DOHH2 (cell line): ENCODE measurements at regions not wholly inside any gene's neighbourhood (a gene's known extent, or its start where the extent isn't known, plus 50 kb on each side); places are given as distances from the start of the nearest gene placed in this dataset.

Experiments used
- EZH2phosphoT487 ChIP-seq: fragments of 200-600 bp; sonication (generic); IDR thresholded peaks from 2 replicates; pipeline ENCODE4 v1.6.1; 2017; ENCODE audit warnings: borderline replicate concordance, mild to moderate bottlenecking, antibody characterized with exemption, low read length, moderate library complexity, mixed read lengths
- TF ChIP-seq, protein P1 (sequence below): fragments of 200-600 bp; sonication (generic); IDR thresholded peaks from one replicate; pipeline ENCODE4 v1.5.1; 2014; ENCODE audit warnings: antibody characterized with exemption, mild to moderate bottlenecking, low read depth, low read length; ENCODE audit not compliant: poor library complexity, severe bottlenecking

DNA sequence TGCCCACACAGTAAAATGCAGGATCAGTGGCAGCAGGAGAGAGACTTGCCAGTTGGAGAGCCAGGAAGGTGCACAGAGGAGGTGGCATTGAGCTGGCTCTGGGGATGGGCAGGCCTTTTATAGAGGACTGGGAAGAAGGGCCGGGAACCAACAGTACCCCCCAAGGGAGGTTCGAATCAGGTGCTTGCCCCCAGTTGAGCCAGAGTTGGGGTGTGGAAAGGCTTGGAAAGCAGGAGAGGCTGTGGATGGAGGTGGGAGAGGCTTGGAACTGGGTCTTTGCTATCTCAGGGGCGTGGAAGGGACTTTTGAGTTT is 107.6 kb downstream of the KLF13 start:
- TF ChIP-seq, protein P1, sequence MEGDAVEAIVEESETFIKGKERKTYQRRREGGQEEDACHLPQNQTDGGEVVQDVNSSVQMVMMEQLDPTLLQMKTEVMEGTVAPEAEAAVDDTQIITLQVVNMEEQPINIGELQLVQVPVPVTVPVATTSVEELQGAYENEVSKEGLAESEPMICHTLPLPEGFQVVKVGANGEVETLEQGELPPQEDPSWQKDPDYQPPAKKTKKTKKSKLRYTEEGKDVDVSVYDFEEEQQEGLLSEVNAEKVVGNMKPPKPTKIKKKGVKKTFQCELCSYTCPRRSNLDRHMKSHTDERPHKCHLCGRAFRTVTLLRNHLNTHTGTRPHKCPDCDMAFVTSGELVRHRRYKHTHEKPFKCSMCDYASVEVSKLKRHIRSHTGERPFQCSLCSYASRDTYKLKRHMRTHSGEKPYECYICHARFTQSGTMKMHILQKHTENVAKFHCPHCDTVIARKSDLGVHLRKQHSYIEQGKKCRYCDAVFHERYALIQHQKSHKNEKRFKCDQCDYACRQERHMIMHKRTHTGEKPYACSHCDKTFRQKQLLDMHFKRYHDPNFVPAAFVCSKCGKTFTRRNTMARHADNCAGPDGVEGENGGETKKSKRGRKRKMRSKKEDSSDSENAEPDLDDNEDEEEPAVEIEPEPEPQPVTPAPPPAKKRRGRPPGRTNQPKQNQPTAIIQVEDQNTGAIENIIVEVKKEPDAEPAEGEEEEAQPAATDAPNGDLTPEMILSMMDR: no peak
- no peak for TF ChIP-seq EZH2phosphoT487
